Aorta (tissue), 5 donors: ENCODE measurements at regions not wholly inside any gene's neighbourhood (a gene's known extent, or its start where the extent isn't known, plus 50 kb on each side); places are given as distances from the start of the nearest gene placed in this dataset.

Experiments
- ATAC-seq: fragments of 200-7000 bp; cut with Tn5 transposase; one replicate; pipeline ENCODE4 v1.9.1; 2022; ENCODE audit warnings: moderate library complexity; ENCODE audit not compliant: low FRiP score
- DNase-seq, 2 donors: peaks; one replicate each; pipeline ENCODE4 v3.0.0-alpha.2; 2020
- H3K27ac ChIP-seq, 2 donors: one replicate each; pipeline ENCODE4 v1.5.1; 2013; ENCODE audit warnings: low read length in 2 of 2, mild to moderate bottlenecking in 2 of 2, moderate library complexity in 2 of 2, control low read depth in 1 of 2, inconsistent platforms in 1 of 2, low read depth in 1 of 2
- H3K27me3 ChIP-seq, 2 donors: one replicate each; pipeline ENCODE4 v1.6.1; 2013; ENCODE audit warnings: control low read depth in 1 of 2, low read length in 1 of 2, mild to moderate bottlenecking in 1 of 2, moderate library complexity in 1 of 2; ENCODE audit not compliant: insufficient read depth in 2 of 2, control insufficient read depth in 1 of 2
- H3K36me3 ChIP-seq, 2 donors: one replicate each; pipeline ENCODE4 v1.6.1; 2013; ENCODE audit warnings: control low read depth in 1 of 2, low read length in 1 of 2, mild to moderate bottlenecking in 1 of 2; ENCODE audit not compliant: insufficient read depth in 2 of 2, control insufficient read depth in 1 of 2
- H3K4me1 ChIP-seq, 2 donors: one replicate each; pipeline ENCODE4 v1.6.1; 2013; ENCODE audit warnings: low read length in 2 of 2, control low read depth in 1 of 2, mild to moderate bottlenecking in 1 of 2, moderate library complexity in 1 of 2; ENCODE audit not compliant: insufficient read depth in 2 of 2, control insufficient read depth in 1 of 2
- H3K4me3 ChIP-seq, 2 donors: one replicate each; pipeline ENCODE4 v1.5.1; 2013; ENCODE audit warnings: low read length in 2 of 2, control low read depth in 1 of 2, mild to moderate bottlenecking in 1 of 2
- H3K9me3 ChIP-seq: one replicate; pipeline ENCODE4 v1.6.1; 2013; ENCODE audit warnings: mild to moderate bottlenecking, low read length; ENCODE audit not compliant: control insufficient read depth
- WGBS, 2 donors: extraction: QIAGEN DNeasy Blood & Tissue Kit; methylation state at CpG; one replicate each; pipeline ENCODE4 v1.1.7; 2013; 5-methylcytosine and 5-hydroxymethylcytosine counted together
- intact Hi-C, 2 donors: fragments of 100-400 bp; cut with DNase I; formaldehyde crosslinking; loops; one replicate each; pipeline versions ENCODE4 v1.14.2 to v1.15.0; 2022
- donor health status: healthy with polysubstance abuse.
- donor health status: Bipolar disorder and iron deficiency.
- donor health status: DM: no; HTN: no; CAD: no.
- donor health status: DM: no; HTN: no; CAD: no.
- donor health status: DM: yes; HTN: yes; CAD: no.

DNA sequence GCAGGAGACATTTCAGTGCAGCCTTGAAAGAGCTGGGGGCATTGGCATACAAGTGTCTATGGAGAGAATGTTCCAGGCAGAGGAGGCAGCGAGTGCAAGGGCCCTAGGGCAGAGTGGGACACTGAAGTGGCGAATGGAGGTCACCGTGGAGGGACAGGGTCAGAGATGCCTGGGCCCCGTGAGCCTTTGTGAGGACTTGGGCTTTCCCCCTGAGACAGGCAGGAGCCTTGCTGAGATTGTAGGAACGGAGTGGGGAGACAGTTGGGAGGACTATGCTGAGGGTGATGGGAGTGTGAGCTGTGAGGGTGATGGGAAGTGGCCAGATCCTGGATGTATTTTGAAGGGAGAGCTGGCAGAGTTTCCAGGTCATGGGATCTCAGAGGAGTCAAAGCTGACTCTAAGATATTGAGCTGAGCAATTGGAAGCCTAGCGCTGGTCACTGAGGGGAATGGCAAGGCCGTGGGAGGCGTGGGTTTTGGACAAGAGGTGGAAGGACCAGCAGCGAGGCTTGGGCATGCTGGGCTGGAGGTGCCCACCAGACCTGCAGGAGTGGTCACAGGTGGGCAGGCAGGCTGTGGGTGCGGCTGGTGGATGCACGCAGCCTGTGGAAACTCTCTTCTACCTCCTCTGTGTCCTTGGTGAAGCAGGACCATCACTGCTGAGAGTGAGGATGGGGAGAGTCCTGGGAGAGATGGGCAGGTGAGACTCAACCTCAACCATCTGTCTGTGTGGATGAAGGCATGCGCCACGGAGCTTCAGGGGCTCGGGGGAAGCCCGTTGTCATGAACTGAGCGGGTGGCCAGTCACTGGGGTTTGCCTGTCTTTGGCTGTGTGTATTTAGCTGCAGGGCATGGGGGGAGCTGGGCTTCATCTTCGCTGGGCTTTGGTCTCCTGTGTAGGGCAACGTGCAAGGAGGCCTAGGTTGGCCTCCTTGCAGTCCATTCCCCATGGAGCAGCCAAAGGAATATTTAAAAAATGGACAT, 241.2 kb upstream of the HS6ST1 start:
- ATAC-seq: no peak
- 97 to 99% methylated on average over 18 of the region's 18 CpGs for WGBS, 2 donors

DNA sequence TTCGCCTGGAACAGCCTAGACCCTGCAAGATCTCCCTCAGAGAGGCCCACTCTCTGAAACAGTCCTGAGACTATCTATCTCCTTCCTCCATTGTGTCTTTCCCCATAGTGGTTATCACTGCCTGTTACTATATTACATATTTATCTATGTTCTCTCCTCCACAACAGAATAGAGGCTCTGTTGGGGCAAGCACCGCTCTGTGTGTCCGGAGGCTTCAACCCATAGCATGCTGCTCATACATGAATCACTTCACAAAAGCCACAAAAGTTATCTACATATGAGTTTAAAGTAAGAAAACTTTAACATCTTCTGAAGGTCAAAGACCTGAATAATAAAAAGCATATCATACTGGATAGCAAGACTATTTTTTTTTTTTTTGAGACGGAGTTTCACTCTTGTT, 242.1 kb upstream of the HS6ST1 start:
- H3K4me1 ChIP-seq: no peaks in the 10 kb centered on the region
- no peak overlapping the region for H3K27ac ChIP-seq
- no peaks in the 10 kb centered on the region for H3K9me3 ChIP-seq
- DNase-seq (no peak), ATAC-seq (no peak)
- intact Hi-C loops: no loop called here
- no peaks in the 10 kb centered on the region for H3K36me3 ChIP-seq
- no peak overlapping the region for H3K4me3 ChIP-seq
- 97 to 99% methylated on average over 4 of the region's 4 CpGs for WGBS, 2 donors
- no peaks in the 10 kb centered on the region for H3K27me3 ChIP-seq

More for the DNA sequence above, 241.2 kb upstream of the HS6ST1 start:
- Histone ChIP-seq H3K9me3 (no peaks in the 10 kb centered on the region), H3K27ac (no peak overlapping the region), H3K4me3 (no peak overlapping the region), H3K27me3 (no peaks in the 10 kb centered on the region), H3K4me1 (no peaks in the 10 kb centered on the region), H3K36me3 (no peaks in the 10 kb centered on the region)
- DNase-seq: no peak
- intact Hi-C loops: no loop called here

DNA sequence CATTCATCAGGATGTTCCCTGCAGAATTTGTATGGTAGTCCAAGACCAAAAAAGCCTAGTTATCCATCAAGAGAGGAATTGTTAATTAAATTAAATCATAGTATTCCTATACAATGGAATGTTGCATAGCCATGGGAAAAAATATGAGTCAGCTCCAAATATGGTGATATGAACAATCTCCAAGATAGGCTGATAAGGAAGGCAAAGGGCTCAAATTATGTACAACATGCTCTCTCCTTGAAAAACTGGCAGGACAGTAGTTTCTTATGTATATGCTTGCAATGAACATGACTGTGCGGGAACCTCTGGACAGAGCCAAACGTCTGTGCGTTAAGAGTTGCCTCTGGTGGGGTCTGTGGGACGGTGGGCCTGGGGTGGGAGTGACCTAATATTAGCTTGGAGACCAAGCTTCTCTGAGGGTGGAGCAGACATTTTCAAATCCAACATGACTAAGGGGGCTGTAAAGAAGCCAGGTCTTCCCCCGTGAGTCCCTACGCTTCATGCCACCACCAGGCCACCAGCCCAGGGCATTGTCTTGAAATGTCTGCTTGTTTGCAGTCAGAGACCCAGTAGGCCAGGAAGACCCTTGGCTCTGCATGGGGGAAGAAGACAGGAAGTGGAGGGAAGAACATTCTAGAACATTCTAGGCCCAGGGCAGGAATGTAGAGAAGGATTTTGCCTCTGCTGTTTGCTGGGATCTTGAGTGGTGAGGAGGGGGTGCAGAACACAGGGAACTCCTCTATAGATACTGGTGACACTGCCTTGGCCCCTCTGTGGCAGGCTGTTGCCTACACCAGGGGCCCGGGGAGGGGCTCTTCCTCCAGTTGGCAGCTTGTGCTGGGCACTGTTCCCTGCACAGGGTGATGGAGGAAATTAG, 244.0 kb upstream of the HS6ST1 start:
- Histone ChIP-seq H3K4me1 (no peaks in the 10 kb centered on the region), H3K36me3 (no peaks in the 10 kb centered on the region), H3K27ac (peak overlapping the region in 1 of 2 donors; percentile 2), H3K4me3 (no peak overlapping the region), H3K27me3 (no peaks in the 10 kb centered on the region), H3K9me3 (no peaks in the 10 kb centered on the region)
- WGBS, 2 donors: 52 to 53% methylated on average over 7 of the region's 7 CpGs
- ATAC-seq (peak; percentile 4), DNase-seq (no peak)
- intact Hi-C loops: no loop called here

DNA sequence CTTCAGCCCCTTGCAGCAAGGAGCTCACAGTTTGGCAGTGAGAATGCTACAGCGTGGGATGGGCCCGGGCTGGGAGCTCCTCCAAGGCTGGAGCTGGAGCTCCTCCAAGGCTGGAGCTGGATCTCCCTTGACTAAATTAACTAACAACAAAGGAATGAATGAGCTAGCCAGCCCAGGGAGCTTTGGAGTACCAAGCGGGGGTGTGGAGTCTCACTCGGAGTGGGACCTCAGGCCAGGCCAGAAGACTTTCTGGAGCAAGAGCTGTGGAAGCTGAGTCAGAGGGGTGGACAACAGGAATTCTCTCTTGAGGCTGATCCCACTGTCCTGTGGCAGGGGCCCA, 244.7 kb upstream of the HS6ST1 start:
- 4 to 7% methylated on average over 2 to 4 of the region's 4 CpGs for WGBS, 2 donors
- H3K27me3 ChIP-seq: no peaks in the 10 kb centered on the region
- H3K36me3 ChIP-seq: no peaks in the 10 kb centered on the region
- DNase-seq (peak; percentile 88 to 89), ATAC-seq (peak; percentile 93)
- H3K27ac ChIP-seq: peak overlapping the region in 1 of 2 donors; percentile 10
- intact Hi-C loops: no loop called here
- no peaks in the 10 kb centered on the region for H3K9me3 ChIP-seq
- no peaks in the 10 kb centered on the region for H3K4me1 ChIP-seq
- H3K4me3 ChIP-seq: no peak overlapping the region

DNA sequence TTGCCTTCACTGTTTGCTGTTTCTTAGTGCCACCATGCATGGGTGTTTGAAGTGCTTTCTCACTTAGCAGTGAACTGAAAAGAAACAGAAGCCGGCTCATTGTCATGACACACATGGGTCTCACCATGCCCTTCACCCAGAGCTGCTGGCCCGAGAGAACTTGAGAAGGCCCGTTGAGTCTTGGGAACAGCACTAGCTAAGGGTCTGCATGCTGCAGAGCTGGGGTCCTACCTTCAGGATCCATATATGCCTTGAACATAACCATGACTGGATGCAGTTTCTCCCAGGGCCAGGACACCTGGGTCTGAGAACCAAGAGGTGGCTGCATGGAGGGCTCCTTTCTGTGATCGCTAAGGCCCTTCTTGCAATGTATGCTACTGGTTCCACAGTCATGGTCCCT, 245.5 kb upstream of the HS6ST1 start:
- no peak overlapping the region for H3K27ac ChIP-seq
- WGBS, 2 donors: 97 to 98% methylated on average over 4 of the region's 4 CpGs
- no peak overlapping the region for H3K4me3 ChIP-seq
- no peaks in the 10 kb centered on the region for H3K27me3 ChIP-seq
- no peaks in the 10 kb centered on the region for H3K4me1 ChIP-seq
- intact Hi-C loops: no loop called here
- no peaks in the 10 kb centered on the region for H3K9me3 ChIP-seq
- H3K36me3 ChIP-seq: no peaks in the 10 kb centered on the region
- DNase-seq (no peak), ATAC-seq (no peak)

DNA sequence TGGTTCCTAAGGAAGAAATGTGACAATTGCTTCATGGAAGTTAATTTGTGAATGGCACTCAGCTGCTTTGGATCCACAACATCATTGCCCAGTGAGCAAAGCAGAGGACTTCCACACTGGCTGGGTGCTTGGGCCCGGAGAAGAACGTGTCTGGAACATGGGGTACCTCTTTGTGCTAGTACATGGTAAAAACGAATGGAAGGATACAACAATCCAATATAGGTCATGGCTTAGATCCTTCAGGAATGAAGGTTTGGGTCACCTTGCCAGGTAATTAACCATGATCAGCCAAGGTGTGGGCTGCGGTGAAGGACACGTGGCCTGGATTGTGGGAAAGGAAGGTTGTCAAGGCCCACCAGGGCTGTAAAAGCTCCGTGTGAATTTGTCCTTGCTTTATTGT, 245.9 kb upstream of the HS6ST1 start:
- Histone ChIP-seq H3K4me3 (no peak overlapping the region), H3K36me3 (no peaks in the 10 kb centered on the region), H3K9me3 (no peaks in the 10 kb centered on the region), H3K27ac (no peak overlapping the region), H3K4me1 (no peaks in the 10 kb centered on the region), H3K27me3 (no peaks in the 10 kb centered on the region)
- DNase-seq (no peak), ATAC-seq (no peak)
- WGBS, 2 donors: 95 to 98% methylated on average over 6 of the region's 6 CpGs
- intact Hi-C loops: no loop called here

DNA sequence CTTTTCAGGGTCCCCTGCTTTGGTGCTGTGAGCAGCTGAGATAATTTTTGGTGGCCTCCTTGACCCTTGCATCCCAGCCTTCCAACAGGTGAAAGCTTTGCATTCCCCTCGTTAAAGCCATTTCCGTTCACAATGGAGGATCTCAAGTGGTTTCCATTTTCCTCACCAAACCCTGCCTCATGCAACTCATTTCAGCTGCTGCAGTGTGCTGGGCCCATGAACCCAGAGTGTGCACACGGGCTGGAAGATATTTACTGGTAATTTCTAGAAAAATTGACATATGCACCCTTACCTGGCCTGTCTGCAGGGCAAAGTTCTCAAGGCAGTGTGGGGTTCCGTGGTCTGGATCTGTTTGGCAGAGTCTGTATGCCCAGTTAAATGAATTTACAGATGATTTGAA, 246.8 kb upstream of the HS6ST1 start:
- H3K36me3 ChIP-seq: no peaks in the 10 kb centered on the region
- intact Hi-C loops: no loop called here
- WGBS, 2 donors: 97 to 98% methylated on average over 4 of the region's 4 CpGs
- ATAC-seq (no peak), DNase-seq (no peak)
- H3K27ac ChIP-seq: no peak overlapping the region
- H3K9me3 ChIP-seq: no peaks in the 10 kb centered on the region
- H3K4me3 ChIP-seq: no peak overlapping the region
- no peaks in the 10 kb centered on the region for H3K27me3 ChIP-seq
- no peaks in the 10 kb centered on the region for H3K4me1 ChIP-seq

DNA sequence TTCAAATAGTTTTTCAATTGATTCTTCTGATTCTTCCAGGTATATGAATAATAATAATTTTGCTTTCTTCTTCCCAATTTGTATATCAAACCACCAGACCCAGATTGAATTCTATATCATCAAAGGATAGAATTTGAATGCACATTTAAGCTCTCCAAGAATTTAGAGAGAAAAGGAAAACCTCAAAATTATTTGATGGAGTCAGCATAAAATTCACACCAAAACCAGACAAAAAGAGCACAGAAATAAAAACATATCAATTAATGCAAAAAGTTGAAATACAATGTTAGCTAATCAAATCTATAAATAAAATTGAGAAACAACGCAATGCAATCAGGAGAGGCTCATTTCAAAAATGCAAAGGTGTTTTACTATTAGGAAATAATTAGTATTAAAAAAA, 248.0 kb upstream of the HS6ST1 start:
- Histone ChIP-seq H3K4me1 (no peaks in the 10 kb centered on the region), H3K36me3 (no peaks in the 10 kb centered on the region), H3K9me3 (no peaks in the 10 kb centered on the region), H3K4me3 (no peak overlapping the region), H3K27me3 (no peaks in the 10 kb centered on the region), H3K27ac (no peak overlapping the region)
- no peak for ATAC-seq
- DNase-seq: no peak
- WGBS, 2 donors: 98 to 100% methylated on average over 1 of the region's 1 CpG
- intact Hi-C loops: no loop called here
